GM21360 (cell line): ENCODE measurements at regions not wholly inside any gene's neighbourhood (a gene's known extent, or its start where the extent isn't known, plus 50 kb on each side); places are given as distances from the start of the nearest gene placed in this dataset.
"Not testable (repeated sequence)": the region's sequence is repeated elsewhere in the genome, so short reads cannot be mapped to it uniquely, and the experiment has no call there.

Experiments
- ATAC-seq: cut with Tn5 transposase; IDR thresholded peaks from one replicate; pipeline ENCODE4 v1.9.1; 2021; ENCODE audit warnings: mild to moderate bottlenecking, moderate library complexity; ENCODE audit not compliant: unreplicated experiment

GRCh38 chr17:21780919-21781665 lies 88.8 kb downstream of the KCNJ18 start:
- ATAC-seq, result not testable (repeated sequence)

- ATAC-seq, result not testable (repeated sequence)
Observed at GRCh38 chr17:21781666-21782024, 89.3 kb downstream of the KCNJ18 start.

GRCh38 chr17:21782107-21782506 lies 89.8 kb downstream of the KCNJ18 start:
- ATAC-seq, result not testable (repeated sequence)

GRCh38 chr17:21782604-21783003 lies 90.3 kb downstream of the KCNJ18 start:
- ATAC-seq, result not testable (repeated sequence)

GRCh38 chr17:21783017-21783416 lies 90.7 kb downstream of the KCNJ18 start:
- not testable (repeated sequence) for ATAC-seq

GRCh38 chr17:21814272-21814671 lies 121.9 kb downstream of the KCNJ18 start:
- ATAC-seq, result not testable (repeated sequence)

GRCh38 chr17:21814776-21815175 lies 122.5 kb downstream of the KCNJ18 start:
- ATAC-seq, result no peak

GRCh38 chr17:21815352-21816063 lies 123.2 kb downstream of the KCNJ18 start:
- no peak for ATAC-seq

- ATAC-seq, result no peak
Observed at GRCh38 chr17:21816592-21817567, 124.6 kb downstream of the KCNJ18 start.

- ATAC-seq, result no peak
Observed at GRCh38 chr17:21817791-21818364, 125.6 kb downstream of the KCNJ18 start.

- ATAC-seq, result no peak
Observed at GRCh38 chr17:21823090-21823489, 130.8 kb downstream of the KCNJ18 start.

- no peak for ATAC-seq
Observed at GRCh38 chr17:21823643-21824042, 131.3 kb downstream of the KCNJ18 start.

- no peak for ATAC-seq
Observed at GRCh38 chr17:21841839-21842238, 149.5 kb downstream of the KCNJ18 start.

- ATAC-seq, result no peak
Observed at GRCh38 chr17:21842332-21843317, 150.3 kb downstream of the KCNJ18 start.

GRCh38 chr17:21843318-21843865 lies 151.1 kb downstream of the KCNJ18 start:
- no peak for ATAC-seq

- ATAC-seq, result no peak
Observed at GRCh38 chr17:21843951-21844590, 151.7 kb downstream of the KCNJ18 start.

- not testable (repeated sequence) for ATAC-seq
Observed at GRCh38 chr17:21848510-21848909, 156.2 kb downstream of the KCNJ18 start.

- not testable (repeated sequence) for ATAC-seq
Observed at GRCh38 chr17:21849030-21849429, 156.7 kb downstream of the KCNJ18 start.

- ATAC-seq, result not testable (repeated sequence)
Observed at GRCh38 chr17:21850614-21851013, 158.3 kb downstream of the KCNJ18 start.
